ENCODE measurements at regions not wholly inside any gene's neighbourhood (a gene's known extent, or its start where the extent isn't known, plus 50 kb on each side); places are given as distances from the start of the nearest gene placed in this dataset.
A peak's percentile ranks its signal among the peaks of the same experiment; 100 is the strongest.

DNA sequence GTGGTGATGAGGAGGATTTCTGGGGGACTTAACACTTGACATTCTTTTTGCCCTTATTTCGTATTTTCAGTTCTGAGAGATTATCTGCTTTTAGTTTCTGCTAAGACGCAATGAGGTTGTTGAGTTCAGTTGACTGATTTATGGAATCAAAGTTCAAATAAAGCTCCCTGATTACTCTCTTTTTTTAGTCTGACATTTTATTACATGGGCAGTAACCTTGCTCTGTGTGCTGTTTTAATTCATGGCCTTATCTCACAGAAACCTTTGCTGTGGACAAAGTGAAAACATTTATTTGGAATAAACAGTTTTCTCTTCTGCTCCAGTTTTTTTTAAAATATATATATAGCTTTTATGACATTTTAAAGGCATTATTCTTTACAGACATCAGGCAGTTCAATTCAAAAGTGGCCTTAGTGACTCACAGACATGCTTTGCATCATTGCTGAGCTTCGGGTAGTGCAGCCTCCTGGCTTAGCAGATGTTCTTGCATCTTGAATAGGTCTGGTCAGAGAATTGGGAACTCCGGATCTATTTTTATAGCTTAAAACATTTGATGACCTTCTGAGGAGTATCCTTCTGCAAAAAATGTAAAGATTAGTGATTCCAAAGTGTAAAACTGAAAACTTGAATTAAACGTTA, 162.9 kb downstream of the FAM170A start:
- ChIA-PET CTCF (interaction anchor here (0.7 kb wide), 1 partner anchor 10 kb away, joined by 3 read pairs; no protein-coding TSS in a partner anchor), POLR2A (no interaction called here)
- intact Hi-C loops (cut with micrococcal nuclease) = no loop called here
- no peaks in the 10 kb centered on the region for H3K4me1 Mint-ChIP-seq (ENCODE audit: insufficient read depth, unreplicated experiment)
- no peaks in the 10 kb centered on the region for H3K27me3 Mint-ChIP-seq (ENCODE audit: insufficient read depth, unreplicated experiment)
- H3K27ac Mint-ChIP-seq (ENCODE audit: low read depth, unreplicated experiment) = no peak overlapping the region
- no peak overlapping the region for H3K4me3 Mint-ChIP-seq (ENCODE audit: unreplicated experiment)
- peaks cover 8% of the 10 kb centered on the region for H3K9me3 Mint-ChIP-seq (ENCODE audit: unreplicated experiment)
- DNase-seq (ENCODE audit: unreplicated experiment) = no peak
- TF ChIP-seq, protein P1, sequence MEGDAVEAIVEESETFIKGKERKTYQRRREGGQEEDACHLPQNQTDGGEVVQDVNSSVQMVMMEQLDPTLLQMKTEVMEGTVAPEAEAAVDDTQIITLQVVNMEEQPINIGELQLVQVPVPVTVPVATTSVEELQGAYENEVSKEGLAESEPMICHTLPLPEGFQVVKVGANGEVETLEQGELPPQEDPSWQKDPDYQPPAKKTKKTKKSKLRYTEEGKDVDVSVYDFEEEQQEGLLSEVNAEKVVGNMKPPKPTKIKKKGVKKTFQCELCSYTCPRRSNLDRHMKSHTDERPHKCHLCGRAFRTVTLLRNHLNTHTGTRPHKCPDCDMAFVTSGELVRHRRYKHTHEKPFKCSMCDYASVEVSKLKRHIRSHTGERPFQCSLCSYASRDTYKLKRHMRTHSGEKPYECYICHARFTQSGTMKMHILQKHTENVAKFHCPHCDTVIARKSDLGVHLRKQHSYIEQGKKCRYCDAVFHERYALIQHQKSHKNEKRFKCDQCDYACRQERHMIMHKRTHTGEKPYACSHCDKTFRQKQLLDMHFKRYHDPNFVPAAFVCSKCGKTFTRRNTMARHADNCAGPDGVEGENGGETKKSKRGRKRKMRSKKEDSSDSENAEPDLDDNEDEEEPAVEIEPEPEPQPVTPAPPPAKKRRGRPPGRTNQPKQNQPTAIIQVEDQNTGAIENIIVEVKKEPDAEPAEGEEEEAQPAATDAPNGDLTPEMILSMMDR (IDR thresholded peaks at IDR 0.05; ENCODE audit: unreplicated experiment) = no peak
- no TSS peak for BruUV-seq (replicated peaks)
- H3K36me3 Mint-ChIP-seq (ENCODE audit: insufficient read depth, unreplicated experiment) = no peaks in the 10 kb centered on the region

GRCh38 chr5:119795768-119796167, 166.4 kb downstream of the FAM170A start:
- BruUV-seq (replicated peaks) = no TSS peak
- intact Hi-C loops (cut with micrococcal nuclease) = no loop called here
- H3K27ac Mint-ChIP-seq (ENCODE audit: low read depth, unreplicated experiment) = no peak overlapping the region
- no peaks in the 10 kb centered on the region for H3K27me3 Mint-ChIP-seq (ENCODE audit: insufficient read depth, unreplicated experiment)
- no peaks in the 10 kb centered on the region for H3K36me3 Mint-ChIP-seq (ENCODE audit: insufficient read depth, unreplicated experiment)
- ChIA-PET POLR2A (interaction anchor here (0.6 kb wide), 1 partner anchor 710 kb away, joined by 4 read pairs; no protein-coding TSS in a partner anchor), CTCF (interaction anchor here (0.6 to 1.3 kb wide), 2 partner anchors 35 to 287 kb away, joined by 3 to 5 read pairs; no protein-coding TSS in a partner anchor)
- no peak overlapping the region for H3K4me3 Mint-ChIP-seq (ENCODE audit: unreplicated experiment)
- TF ChIP-seq, protein P1 (IDR thresholded peaks at IDR 0.05; ENCODE audit: unreplicated experiment) = no peak
- H3K9me3 Mint-ChIP-seq (ENCODE audit: unreplicated experiment) = peaks cover 8% of the 10 kb centered on the region
- DNase-seq (ENCODE audit: unreplicated experiment) = peak; percentile 18
- H3K4me1 Mint-ChIP-seq (ENCODE audit: insufficient read depth, unreplicated experiment) = no peaks in the 10 kb centered on the region

GRCh38 chr5:119801570-119801969, 172.2 kb downstream of the FAM170A start:
- intact Hi-C loops (cut with micrococcal nuclease) = no loop called here
- Mint-ChIP-seq H3K4me3 (ENCODE audit: unreplicated experiment) (no peak overlapping the region), H3K27ac (ENCODE audit: low read depth, unreplicated experiment) (no peak overlapping the region), H3K4me1 (ENCODE audit: insufficient read depth, unreplicated experiment) (no peaks in the 10 kb centered on the region), H3K9me3 (ENCODE audit: unreplicated experiment) (no peaks in the 10 kb centered on the region), H3K27me3 (ENCODE audit: insufficient read depth, unreplicated experiment) (no peaks in the 10 kb centered on the region), H3K36me3 (ENCODE audit: insufficient read depth, unreplicated experiment) (no peaks in the 10 kb centered on the region)
- no peak for DNase-seq (ENCODE audit: unreplicated experiment)
- ChIA-PET CTCF (interaction anchor here (0.7 kb wide), 1 partner anchor 122 kb away, joined by 3 read pairs; no protein-coding TSS in a partner anchor), POLR2A (no interaction called here)
- BruUV-seq (replicated peaks) = no TSS peak
- TF ChIP-seq, protein P1 (IDR thresholded peaks at IDR 0.05; ENCODE audit: unreplicated experiment) = no peak

DNA sequence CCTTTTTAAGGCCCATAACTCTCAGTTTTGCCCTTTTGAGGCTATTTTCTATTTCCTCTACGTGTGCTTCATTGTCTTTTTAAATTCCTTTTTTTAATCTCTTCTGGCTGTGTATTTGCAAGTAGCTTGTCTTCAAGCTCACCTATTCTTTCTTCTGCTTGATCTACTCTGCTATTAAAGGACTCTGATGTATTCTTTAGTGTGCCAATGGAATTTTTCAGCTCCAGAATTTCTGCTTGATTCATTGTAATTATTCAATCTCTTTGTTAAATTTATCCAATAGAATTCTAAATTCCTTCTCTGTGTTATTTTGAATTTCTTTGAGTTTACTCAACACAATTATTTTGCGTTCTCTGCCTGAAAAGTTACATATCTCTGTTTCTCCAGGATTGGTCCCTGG, 178.7 kb downstream of the FAM170A start:
- BruUV-seq (replicated peaks) = no TSS peak
- ChIA-PET CTCF (interaction anchor here (0.6 kb wide), 1 partner anchor 139 kb away, joined by 3 read pairs; no protein-coding TSS in a partner anchor), POLR2A (no interaction called here)
- no peak overlapping the region for H3K27ac Mint-ChIP-seq (ENCODE audit: low read depth, unreplicated experiment)
- no peak for DNase-seq (ENCODE audit: unreplicated experiment)
- TF ChIP-seq, protein P1 (IDR thresholded peaks at IDR 0.05; ENCODE audit: unreplicated experiment) = no peak
- no peaks in the 10 kb centered on the region for H3K4me1 Mint-ChIP-seq (ENCODE audit: insufficient read depth, unreplicated experiment)
- peaks cover 9% of the 10 kb centered on the region for H3K9me3 Mint-ChIP-seq (ENCODE audit: unreplicated experiment)
- no peaks in the 10 kb centered on the region for H3K27me3 Mint-ChIP-seq (ENCODE audit: insufficient read depth, unreplicated experiment)
- H3K36me3 Mint-ChIP-seq (ENCODE audit: insufficient read depth, unreplicated experiment) = no peaks in the 10 kb centered on the region
- intact Hi-C loops (cut with micrococcal nuclease) = no loop called here
- H3K4me3 Mint-ChIP-seq (ENCODE audit: unreplicated experiment) = no peak overlapping the region
